ENCODE measurements at regions not wholly inside any gene's neighbourhood (a gene's known extent, or its start where the extent isn't known, plus 50 kb on each side); places are given as distances from the start of the nearest gene placed in this dataset.

- no peaks in the 10 kb centered on the region for H3K9me3 ChIP-seq (ENCODE audit: control insufficient read depth, insufficient read depth, low read length)
- H3K36me3 ChIP-seq (ENCODE audit: control insufficient read depth, insufficient read depth, low read length): no peaks in the 10 kb centered on the region
- peak in 1 of 6 donors; percentile 61 for DNase-seq (ENCODE audit: low read depth in 4 of 6, low spot score in 6 of 6)
- WGBS (ENCODE audit: insufficient coverage): no CpG with 5 or more reads among the region's 6 CpGs
- no peaks in the 10 kb centered on the region for H3K27me3 ChIP-seq (ENCODE audit: control insufficient read depth, insufficient read depth, low read length)
- H3K4me1 ChIP-seq (ENCODE audit: control insufficient read depth, insufficient read depth, low read length): no peaks in the 10 kb centered on the region
- H3K27ac ChIP-seq (ENCODE audit: low read depth, low read length): no peak overlapping the region
- H3K4me3 ChIP-seq (ENCODE audit: low read depth, low read length): no peak overlapping the region
Measured at GRCh38 chr6:95094751-95095663, 482.3 kb upstream of the MANEA start.

GRCh38 chr6:95095855-95096254 lies 481.5 kb upstream of the MANEA start:
- DNase-seq (ENCODE audit: low read depth in 4 of 6, low spot score in 6 of 6): no peak
- Histone ChIP-seq H3K36me3 (ENCODE audit: control insufficient read depth, insufficient read depth, low read length) (no peaks in the 10 kb centered on the region), H3K27me3 (ENCODE audit: control insufficient read depth, insufficient read depth, low read length) (no peaks in the 10 kb centered on the region), H3K27ac (ENCODE audit: low read depth, low read length) (no peak overlapping the region), H3K4me1 (ENCODE audit: control insufficient read depth, insufficient read depth, low read length) (no peaks in the 10 kb centered on the region), H3K4me3 (ENCODE audit: low read depth, low read length) (no peak overlapping the region), H3K9me3 (ENCODE audit: control insufficient read depth, insufficient read depth, low read length) (no peaks in the 10 kb centered on the region)
- no CpG with 5 or more reads among the region's 2 CpGs for WGBS (ENCODE audit: insufficient coverage)

GRCh38 chr6:95099410-95099809 lies 477.9 kb upstream of the MANEA start:
- WGBS (ENCODE audit: insufficient coverage): no CpG with 5 or more reads among the region's 1 CpG
- no peak overlapping the region for H3K4me3 ChIP-seq (ENCODE audit: low read depth, low read length)
- no peaks in the 10 kb centered on the region for H3K9me3 ChIP-seq (ENCODE audit: control insufficient read depth, insufficient read depth, low read length)
- H3K27ac ChIP-seq (ENCODE audit: low read depth, low read length): no peak overlapping the region
- no peaks in the 10 kb centered on the region for H3K36me3 ChIP-seq (ENCODE audit: control insufficient read depth, insufficient read depth, low read length)
- H3K4me1 ChIP-seq (ENCODE audit: control insufficient read depth, insufficient read depth, low read length): no peaks in the 10 kb centered on the region
- H3K27me3 ChIP-seq (ENCODE audit: control insufficient read depth, insufficient read depth, low read length): no peaks in the 10 kb centered on the region
- DNase-seq (ENCODE audit: low read depth in 4 of 6, low spot score in 6 of 6): no peak

DNA sequence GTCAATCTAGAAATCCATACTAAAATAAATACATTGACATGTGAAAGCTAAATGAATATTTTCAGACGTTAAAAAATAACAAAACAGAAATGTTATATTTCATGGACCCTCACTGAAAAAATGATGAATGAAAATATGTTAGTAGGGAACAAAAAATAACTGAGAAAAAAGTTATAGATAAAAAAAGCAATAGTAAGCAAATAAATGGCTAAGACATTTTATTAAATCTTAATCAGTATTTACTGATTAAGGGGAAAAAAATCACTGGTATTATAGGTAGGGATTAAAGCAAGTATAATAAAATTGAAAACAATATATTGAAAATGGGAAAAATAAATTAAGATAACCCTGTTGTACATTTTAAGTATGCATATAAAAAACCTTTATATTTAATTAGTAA lies 468.1 kb upstream of the MANEA start:
- H3K36me3 ChIP-seq (ENCODE audit: control insufficient read depth, insufficient read depth, low read length): no peaks in the 10 kb centered on the region
- H3K4me3 ChIP-seq (ENCODE audit: low read depth, low read length): no peak overlapping the region
- H3K9me3 ChIP-seq (ENCODE audit: control insufficient read depth, insufficient read depth, low read length): no peaks in the 10 kb centered on the region
- H3K27ac ChIP-seq (ENCODE audit: low read depth, low read length): no peak overlapping the region
- H3K4me1 ChIP-seq (ENCODE audit: control insufficient read depth, insufficient read depth, low read length): no peaks in the 10 kb centered on the region
- H3K27me3 ChIP-seq (ENCODE audit: control insufficient read depth, insufficient read depth, low read length): no peaks in the 10 kb centered on the region
- no peak for DNase-seq (ENCODE audit: low read depth in 4 of 6, low spot score in 6 of 6)
- no CpG with 5 or more reads among the region's 1 CpG for WGBS (ENCODE audit: insufficient coverage)

- no peaks in the 10 kb centered on the region for H3K4me1 ChIP-seq (ENCODE audit: control insufficient read depth, insufficient read depth, low read length)
- peak in 1 of 6 donors; percentile 16 for DNase-seq (ENCODE audit: low read depth in 4 of 6, low spot score in 6 of 6)
- 57% methylated on average over 1 of the region's 1 CpG for WGBS (ENCODE audit: insufficient coverage)
- no peak overlapping the region for H3K27ac ChIP-seq (ENCODE audit: low read depth, low read length)
- no peaks in the 10 kb centered on the region for H3K9me3 ChIP-seq (ENCODE audit: control insufficient read depth, insufficient read depth, low read length)
- H3K27me3 ChIP-seq (ENCODE audit: control insufficient read depth, insufficient read depth, low read length): no peaks in the 10 kb centered on the region
- H3K36me3 ChIP-seq (ENCODE audit: control insufficient read depth, insufficient read depth, low read length): no peaks in the 10 kb centered on the region
- H3K4me3 ChIP-seq (ENCODE audit: low read depth, low read length): no peak overlapping the region
Measured at GRCh38 chr6:95110767-95111166, 466.6 kb upstream of the MANEA start.

- no peaks in the 10 kb centered on the region for H3K9me3 ChIP-seq (ENCODE audit: control insufficient read depth, insufficient read depth, low read length)
- H3K4me3 ChIP-seq (ENCODE audit: low read depth, low read length): no peak overlapping the region
- H3K27ac ChIP-seq (ENCODE audit: low read depth, low read length): no peak overlapping the region
- H3K4me1 ChIP-seq (ENCODE audit: control insufficient read depth, insufficient read depth, low read length): no peaks in the 10 kb centered on the region
- H3K36me3 ChIP-seq (ENCODE audit: control insufficient read depth, insufficient read depth, low read length): no peaks in the 10 kb centered on the region
- H3K27me3 ChIP-seq (ENCODE audit: control insufficient read depth, insufficient read depth, low read length): no peaks in the 10 kb centered on the region
- no peak for DNase-seq (ENCODE audit: low read depth in 4 of 6, low spot score in 6 of 6)
Measured at GRCh38 chr6:95117236-95117635, 460.1 kb upstream of the MANEA start.

GRCh38 chr6:95119927-95120326 lies 457.4 kb upstream of the MANEA start:
- Histone ChIP-seq H3K36me3 (ENCODE audit: control insufficient read depth, insufficient read depth, low read length) (no peaks in the 10 kb centered on the region), H3K27me3 (ENCODE audit: control insufficient read depth, insufficient read depth, low read length) (no peaks in the 10 kb centered on the region), H3K4me1 (ENCODE audit: control insufficient read depth, insufficient read depth, low read length) (no peaks in the 10 kb centered on the region), H3K4me3 (ENCODE audit: low read depth, low read length) (no peak overlapping the region), H3K27ac (ENCODE audit: low read depth, low read length) (no peak overlapping the region), H3K9me3 (ENCODE audit: control insufficient read depth, insufficient read depth, low read length) (no peaks in the 10 kb centered on the region)
- no CpG with 5 or more reads among the region's 3 CpGs for WGBS (ENCODE audit: insufficient coverage)
- no peak for DNase-seq (ENCODE audit: low read depth in 4 of 6, low spot score in 6 of 6)

DNA sequence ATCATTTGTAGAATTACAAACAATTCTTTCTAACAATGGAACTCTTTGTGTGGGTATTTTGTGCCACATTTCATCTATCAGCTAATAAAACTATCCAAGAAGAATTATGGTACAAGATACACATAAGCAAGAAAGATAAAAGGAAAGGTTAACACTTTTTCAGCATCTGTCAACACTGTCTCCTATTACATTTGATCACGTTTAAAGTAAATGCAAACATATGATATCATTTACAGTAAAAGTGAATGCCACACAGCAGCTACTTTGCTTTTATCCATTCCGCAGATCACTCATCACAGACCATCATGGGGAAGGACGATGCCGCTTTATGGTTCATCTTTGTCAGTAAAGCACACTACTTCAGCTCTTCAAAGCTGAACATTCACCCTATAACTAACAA lies 456.4 kb upstream of the MANEA start:
- WGBS (ENCODE audit: insufficient coverage): no CpG with 5 or more reads among the region's 4 CpGs
- Histone ChIP-seq H3K4me1 (ENCODE audit: control insufficient read depth, insufficient read depth, low read length) (no peaks in the 10 kb centered on the region), H3K27ac (ENCODE audit: low read depth, low read length) (no peak overlapping the region), H3K27me3 (ENCODE audit: control insufficient read depth, insufficient read depth, low read length) (no peaks in the 10 kb centered on the region), H3K9me3 (ENCODE audit: control insufficient read depth, insufficient read depth, low read length) (no peaks in the 10 kb centered on the region), H3K4me3 (ENCODE audit: low read depth, low read length) (no peak overlapping the region), H3K36me3 (ENCODE audit: control insufficient read depth, insufficient read depth, low read length) (no peaks in the 10 kb centered on the region)
- DNase-seq (ENCODE audit: low read depth in 4 of 6, low spot score in 6 of 6): no peak

DNA sequence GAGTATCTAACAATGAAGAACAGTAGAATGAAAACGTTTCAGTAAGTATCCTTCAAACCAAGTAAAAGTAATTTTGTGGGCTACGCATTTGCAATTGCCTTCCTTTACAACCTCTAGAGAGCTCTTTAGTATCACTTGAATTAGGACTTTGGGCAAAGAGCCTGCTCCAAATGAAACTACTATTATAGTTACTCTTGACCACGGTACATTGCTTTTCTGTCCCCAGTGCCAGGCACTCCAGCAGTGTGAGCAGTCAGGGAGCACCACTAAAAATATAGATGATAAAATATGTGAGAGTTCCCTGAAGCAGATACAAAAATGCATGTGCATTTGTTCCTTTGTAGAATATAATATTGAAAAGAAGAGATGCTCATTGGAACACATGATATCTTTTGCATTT lies 450.1 kb upstream of the MANEA start:
- Histone ChIP-seq H3K36me3 (ENCODE audit: control insufficient read depth, insufficient read depth, low read length) (no peaks in the 10 kb centered on the region), H3K4me3 (ENCODE audit: low read depth, low read length) (no peak overlapping the region)

DNA sequence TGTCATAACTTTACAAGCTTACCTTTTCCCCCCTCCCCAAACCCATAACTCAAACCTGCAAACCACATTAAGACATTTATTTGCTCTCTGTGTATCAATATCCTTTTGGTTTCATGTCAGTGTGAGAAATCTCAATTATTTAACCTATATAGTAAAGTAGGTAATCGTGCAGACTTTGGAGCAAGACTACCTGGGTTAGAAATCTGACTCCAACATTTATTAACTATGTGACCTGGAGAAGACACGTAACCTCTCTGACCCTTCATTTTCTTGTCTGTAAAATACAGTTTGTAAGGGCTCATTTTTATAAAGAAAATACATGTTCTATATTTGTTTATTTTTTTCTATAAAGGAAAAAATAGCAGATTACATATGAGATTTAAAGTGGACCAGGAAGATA lies 448.9 kb upstream of the MANEA start:
- Histone ChIP-seq H3K4me1 (ENCODE audit: control insufficient read depth, insufficient read depth, low read length) (no peaks in the 10 kb centered on the region), H3K36me3 (ENCODE audit: control insufficient read depth, insufficient read depth, low read length) (no peaks in the 10 kb centered on the region), H3K9me3 (ENCODE audit: control insufficient read depth, insufficient read depth, low read length) (no peaks in the 10 kb centered on the region), H3K27me3 (ENCODE audit: control insufficient read depth, insufficient read depth, low read length) (no peaks in the 10 kb centered on the region), H3K27ac (ENCODE audit: low read depth, low read length) (no peak overlapping the region), H3K4me3 (ENCODE audit: low read depth, low read length) (no peak overlapping the region)
- DNase-seq (ENCODE audit: low read depth in 4 of 6, low spot score in 6 of 6): no peak
- no CpG with 5 or more reads among the region's 2 CpGs for WGBS (ENCODE audit: insufficient coverage)

More for the DNA sequence above, 450.1 kb upstream of the MANEA start:
- no CpG with 5 or more reads among the region's 3 CpGs for WGBS (ENCODE audit: insufficient coverage)
- H3K4me1 ChIP-seq (ENCODE audit: control insufficient read depth, insufficient read depth, low read length): no peaks in the 10 kb centered on the region
- DNase-seq (ENCODE audit: low read depth in 4 of 6, low spot score in 6 of 6): peak in 1 of 6 donors; percentile 61
- no peaks in the 10 kb centered on the region for H3K27me3 ChIP-seq (ENCODE audit: control insufficient read depth, insufficient read depth, low read length)
- no peak overlapping the region for H3K27ac ChIP-seq (ENCODE audit: low read depth, low read length)
- H3K9me3 ChIP-seq (ENCODE audit: control insufficient read depth, insufficient read depth, low read length): no peaks in the 10 kb centered on the region
